GM19351 (cell line): ENCODE measurements at regions not wholly inside any gene's neighbourhood (a gene's known extent, or its start where the extent isn't known, plus 50 kb on each side); places are given as distances from the start of the nearest gene placed in this dataset.
"Not testable (repeated sequence)": the region's sequence is repeated elsewhere in the genome, so short reads cannot be mapped to it uniquely, and the experiment has no call there.

Experiments
- ATAC-seq: cut with Tn5 transposase; IDR thresholded peaks from one replicate; pipeline ENCODE4 v1.9.1; 2021; ENCODE audit warnings: mild to moderate bottlenecking, moderate library complexity; ENCODE audit not compliant: unreplicated experiment

GRCh38 chr1:199930067-199930466, 97.4 kb upstream of the NR5A2 start:
- not testable (repeated sequence) for ATAC-seq

- no peak for ATAC-seq
Observed at GRCh38 chr1:199931666-199932377, 95.7 kb upstream of the NR5A2 start.

- no peak for ATAC-seq
Observed at GRCh38 chr1:199932462-199932861, 95.0 kb upstream of the NR5A2 start.

GRCh38 chr1:199936441-199936840, 91.1 kb upstream of the NR5A2 start:
- no peak for ATAC-seq

GRCh38 chr1:199937161-199937560, 90.3 kb upstream of the NR5A2 start:
- no peak for ATAC-seq

GRCh38 chr1:199937661-199938060, 89.8 kb upstream of the NR5A2 start:
- ATAC-seq, result no peak

GRCh38 chr1:199944986-199945385, 82.5 kb upstream of the NR5A2 start:
- ATAC-seq, result no peak

GRCh38 chr1:199945591-199945990, 81.9 kb upstream of the NR5A2 start:
- no peak for ATAC-seq

GRCh38 chr1:199946305-199947155, 81.0 kb upstream of the NR5A2 start:
- no peak for ATAC-seq

GRCh38 chr1:199948587-199949280, 78.8 kb upstream of the NR5A2 start:
- no peak for ATAC-seq

GRCh38 chr1:199951005-199951404, 76.5 kb upstream of the NR5A2 start:
- not testable (repeated sequence) for ATAC-seq

- no peak for ATAC-seq
Observed at GRCh38 chr1:199953651-199954050, 73.9 kb upstream of the NR5A2 start.

GRCh38 chr1:199954699-199955098, 72.8 kb upstream of the NR5A2 start:
- ATAC-seq, result peak; percentile 50

GRCh38 chr1:199955235-199955634, 72.3 kb upstream of the NR5A2 start:
- ATAC-seq, result no peak

- ATAC-seq, result no peak
Observed at GRCh38 chr1:199956005-199956404, 71.5 kb upstream of the NR5A2 start.

- ATAC-seq, result no peak
Observed at GRCh38 chr1:199959033-199959774, 68.3 kb upstream of the NR5A2 start.

GRCh38 chr1:199959775-199960110, 67.8 kb upstream of the NR5A2 start:
- ATAC-seq, result no peak

GRCh38 chr1:199970125-199970524, 57.4 kb upstream of the NR5A2 start:
- ATAC-seq, result no peak

- no peak for ATAC-seq
Observed at GRCh38 chr1:199976496-199977144, 50.9 kb upstream of the NR5A2 start.
